ENCODE measurements at regions not wholly inside any gene's neighbourhood (a gene's known extent, or its start where the extent isn't known, plus 50 kb on each side); places are given as distances from the start of the nearest gene placed in this dataset.

DNA sequence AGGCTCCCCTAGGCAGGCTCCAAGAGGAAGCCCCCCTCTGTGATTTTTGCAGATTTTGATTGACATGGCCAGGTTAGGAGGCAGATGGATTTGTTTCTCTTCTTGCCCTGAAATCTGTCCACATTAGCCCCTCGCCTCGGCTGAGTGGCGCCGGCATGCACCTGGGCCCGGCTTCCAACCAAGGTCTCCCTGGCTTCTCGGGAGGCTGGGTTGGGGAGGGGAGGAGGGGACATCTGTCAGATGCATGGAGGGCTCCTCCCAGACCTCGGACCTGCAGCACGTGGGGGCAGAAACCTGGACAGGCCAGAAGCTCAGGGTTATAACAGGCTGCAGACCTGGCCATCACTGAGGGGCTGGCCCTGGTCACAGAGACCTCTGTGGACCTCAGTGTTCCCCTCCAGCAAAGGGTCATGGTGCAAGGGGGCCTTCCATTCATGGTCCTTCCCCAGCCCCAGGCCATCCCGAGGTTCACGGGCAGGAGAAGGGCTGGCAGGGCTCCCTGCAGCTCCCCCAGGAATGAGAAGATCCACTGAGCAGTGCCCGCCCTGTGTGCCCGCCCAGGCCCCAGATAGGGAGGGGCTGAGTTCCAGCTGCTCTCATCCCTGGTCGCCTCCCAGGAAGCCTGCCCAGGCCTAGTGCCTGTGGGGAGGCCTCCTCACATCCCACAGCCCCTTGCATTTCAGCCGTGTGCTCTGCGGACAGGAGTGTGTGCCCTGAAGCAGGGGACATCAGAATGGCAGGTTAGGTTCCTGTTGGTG is 747.8 kb downstream of the BRD1 start:
- FAIRE-seq (no peak), DNase-seq (ENCODE audit: insufficient read length, low spot score) (no peak)
- TF ChIP-seq, protein P1, sequence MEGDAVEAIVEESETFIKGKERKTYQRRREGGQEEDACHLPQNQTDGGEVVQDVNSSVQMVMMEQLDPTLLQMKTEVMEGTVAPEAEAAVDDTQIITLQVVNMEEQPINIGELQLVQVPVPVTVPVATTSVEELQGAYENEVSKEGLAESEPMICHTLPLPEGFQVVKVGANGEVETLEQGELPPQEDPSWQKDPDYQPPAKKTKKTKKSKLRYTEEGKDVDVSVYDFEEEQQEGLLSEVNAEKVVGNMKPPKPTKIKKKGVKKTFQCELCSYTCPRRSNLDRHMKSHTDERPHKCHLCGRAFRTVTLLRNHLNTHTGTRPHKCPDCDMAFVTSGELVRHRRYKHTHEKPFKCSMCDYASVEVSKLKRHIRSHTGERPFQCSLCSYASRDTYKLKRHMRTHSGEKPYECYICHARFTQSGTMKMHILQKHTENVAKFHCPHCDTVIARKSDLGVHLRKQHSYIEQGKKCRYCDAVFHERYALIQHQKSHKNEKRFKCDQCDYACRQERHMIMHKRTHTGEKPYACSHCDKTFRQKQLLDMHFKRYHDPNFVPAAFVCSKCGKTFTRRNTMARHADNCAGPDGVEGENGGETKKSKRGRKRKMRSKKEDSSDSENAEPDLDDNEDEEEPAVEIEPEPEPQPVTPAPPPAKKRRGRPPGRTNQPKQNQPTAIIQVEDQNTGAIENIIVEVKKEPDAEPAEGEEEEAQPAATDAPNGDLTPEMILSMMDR (IDR thresholded peaks at IDR 0.05; ENCODE audit: insufficient read depth, missing control alignments), result no peak

DNA sequence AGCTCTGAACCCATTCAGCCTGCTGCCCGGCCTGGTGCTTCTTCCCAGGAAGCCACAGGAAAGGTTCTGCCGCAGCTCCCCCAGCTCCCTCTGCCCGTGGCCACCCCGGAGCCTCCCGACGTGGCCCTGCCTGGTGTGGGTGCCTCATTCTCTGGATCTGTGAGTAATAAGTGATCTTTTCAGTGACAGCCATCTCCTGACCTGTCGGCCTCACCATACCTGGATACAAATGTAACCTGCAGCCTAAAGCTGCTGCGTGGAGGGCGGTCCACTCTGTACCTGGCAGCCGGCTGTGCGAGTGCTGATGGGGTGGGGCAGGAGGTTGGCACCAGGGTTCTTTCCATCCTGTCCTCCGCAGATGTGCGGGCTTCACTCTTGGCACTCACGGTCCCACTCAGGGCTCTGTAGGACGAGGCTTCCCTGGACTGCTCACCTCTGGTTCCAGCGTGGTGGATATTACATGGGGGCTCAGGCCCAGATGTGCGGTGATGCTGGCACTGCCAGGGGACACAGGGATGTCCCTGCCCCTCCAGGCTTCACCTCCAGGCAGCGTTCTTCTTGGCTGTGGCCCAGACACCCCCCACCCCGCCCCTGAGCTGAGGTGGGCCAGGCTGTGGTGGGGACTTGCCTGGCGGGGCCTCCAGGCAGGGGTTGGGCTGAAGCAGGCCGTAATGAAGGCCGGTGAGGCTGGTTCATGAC is 748.5 kb downstream of the BRD1 start:
- DNase-seq (ENCODE audit: insufficient read length, low spot score) (no peak), FAIRE-seq (no peak)
- TF ChIP-seq, protein P1 (IDR thresholded peaks at IDR 0.05; ENCODE audit: insufficient read depth, missing control alignments), result no peak

DNA sequence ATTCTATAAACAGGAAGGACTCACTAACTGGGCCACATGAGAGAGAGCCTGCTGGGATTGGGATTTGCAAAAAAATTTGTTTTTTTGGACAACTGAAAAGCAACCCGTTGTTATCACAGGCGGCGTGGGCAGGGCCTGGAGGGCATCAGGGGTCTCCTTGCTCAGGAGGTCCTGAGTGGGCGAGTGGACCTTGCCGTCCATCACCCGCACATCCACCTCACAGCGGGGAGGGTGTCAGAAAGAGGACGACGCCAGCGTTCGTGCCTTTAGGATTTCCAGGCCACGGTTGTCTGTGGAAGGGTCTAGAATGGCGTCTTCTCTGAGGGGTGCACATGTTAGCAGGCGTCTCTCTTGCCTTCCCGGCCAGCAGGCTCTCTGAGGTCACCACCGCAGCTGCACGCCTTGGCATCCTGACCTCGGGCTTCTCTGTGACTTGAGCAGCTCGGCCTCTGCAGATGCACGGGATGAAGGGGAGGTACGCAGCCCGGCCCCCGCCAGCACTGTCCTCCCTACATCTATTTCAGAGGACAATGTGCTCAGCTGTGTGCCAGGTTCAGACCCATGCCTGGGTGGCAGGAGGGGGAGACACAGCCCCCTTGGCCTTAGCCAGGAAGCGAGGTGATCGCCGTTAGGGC is 749.5 kb downstream of the BRD1 start:
- FAIRE-seq (no peak), DNase-seq (ENCODE audit: insufficient read length, low spot score) (no peak)
- TF ChIP-seq, protein P1 (IDR thresholded peaks at IDR 0.05; ENCODE audit: insufficient read depth, missing control alignments), result no peak

DNA sequence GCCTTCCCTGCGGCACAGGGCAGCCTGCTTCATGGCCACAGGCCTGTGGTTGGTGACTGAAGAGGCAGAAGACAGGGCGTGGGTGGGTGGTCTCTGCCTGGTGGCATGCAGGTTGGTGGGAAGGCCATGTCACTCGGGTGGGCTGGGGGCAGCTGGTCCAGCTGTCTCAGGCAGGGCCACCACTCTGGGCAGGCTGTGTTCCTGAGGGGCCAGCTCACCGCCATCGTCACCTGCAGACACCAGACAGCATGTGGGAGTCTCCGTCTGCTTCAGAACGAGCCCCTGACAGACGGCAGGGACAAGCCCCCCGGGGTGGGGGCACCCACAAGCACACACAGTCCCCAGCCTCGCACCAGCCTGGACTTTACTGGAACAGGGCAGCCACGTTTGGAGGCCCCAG is 750.1 kb downstream of the BRD1 start:
- no peak for FAIRE-seq

DNA sequence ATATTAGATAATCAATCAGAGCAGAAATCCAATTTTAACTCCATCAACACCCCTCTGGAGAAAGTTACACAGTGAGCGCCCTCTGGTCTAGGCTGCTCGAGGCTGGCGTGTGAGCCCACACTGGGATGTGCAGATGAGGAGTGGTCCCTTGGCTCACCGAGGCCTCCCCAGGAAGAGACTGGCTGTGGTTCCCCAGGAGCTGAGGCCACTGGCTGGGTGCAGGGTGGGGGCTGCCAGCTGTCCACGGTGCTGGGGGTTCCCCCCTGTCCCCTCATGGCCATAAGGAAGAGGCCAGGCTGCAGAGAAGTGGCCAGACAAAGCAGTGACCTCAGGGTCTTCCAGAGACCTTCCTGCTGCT is 750.7 kb downstream of the BRD1 start:
- TF ChIP-seq, protein P1 (IDR thresholded peaks at IDR 0.05; ENCODE audit: insufficient read depth, missing control alignments), result no peak
- FAIRE-seq, result no peak
- DNase-seq (ENCODE audit: insufficient read length, low spot score), result no peak

More for the DNA sequence above, 750.1 kb downstream of the BRD1 start:
- TF ChIP-seq, protein P1 (IDR thresholded peaks at IDR 0.05; ENCODE audit: insufficient read depth, missing control alignments), result no peak
- no peak for DNase-seq (ENCODE audit: insufficient read length, low spot score)

DNA sequence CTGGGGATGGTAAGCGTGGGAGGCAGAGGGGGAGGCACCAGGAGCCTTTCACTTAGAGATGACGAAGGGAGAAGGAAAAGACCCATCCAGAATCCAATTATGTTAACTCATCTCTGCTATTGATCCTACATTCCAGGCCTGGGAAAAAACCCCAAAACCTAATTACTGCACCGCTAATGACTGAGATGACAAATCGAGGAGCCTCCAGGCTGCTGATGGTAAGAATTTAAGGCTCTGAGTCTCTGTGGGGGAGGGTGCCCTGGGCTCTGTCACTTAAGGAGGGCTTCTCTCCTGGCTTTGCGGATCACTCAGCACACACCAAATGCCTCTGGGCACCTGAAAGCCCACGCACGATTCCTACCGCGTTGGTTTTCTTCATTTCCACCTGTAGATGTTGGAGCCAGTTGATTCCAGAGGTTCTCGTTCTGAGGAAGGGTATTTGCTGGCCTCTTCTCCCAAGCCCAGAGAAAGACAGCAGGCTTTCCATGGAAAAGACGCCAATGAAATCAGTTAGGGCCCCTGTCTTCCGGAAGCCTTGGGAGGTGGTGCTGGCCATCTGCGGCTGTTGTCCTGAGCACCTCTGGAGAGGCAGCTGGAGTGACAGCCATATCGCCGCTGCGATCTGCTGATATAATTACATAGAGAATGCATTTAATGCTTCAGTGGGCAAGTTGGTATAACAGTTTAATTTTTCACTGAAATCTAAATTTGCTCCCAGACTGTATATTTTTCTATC is 751.2 kb downstream of the BRD1 start:
- TF ChIP-seq, protein P1 (IDR thresholded peaks at IDR 0.05; ENCODE audit: insufficient read depth, missing control alignments), result no peak
- DNase-seq (ENCODE audit: insufficient read length, low spot score), result no peak
- no peak for FAIRE-seq

Data from D721Med (cell line).